Hepatocyte (in vitro differentiated cells): ENCODE measurements at regions not wholly inside any gene's neighbourhood (a gene's known extent, or its start where the extent isn't known, plus 50 kb on each side); places are given as distances from the start of the nearest gene placed in this dataset.

ENCODE experiments used
- EZH2 ChIP-seq: fragments of 200-600 bp; sonication (generic); IDR thresholded peaks from 2 replicates; pipeline ENCODE4 v1.6.1; 2016; ENCODE audit warnings: antibody characterized with exemption, mild to moderate bottlenecking, borderline replicate concordance
- TF ChIP-seq, protein P1 (sequence below): fragments of 200-600 bp; sonication (generic); IDR thresholded peaks from 2 replicates; pipeline ENCODE4 v1.5.1; 2016; ENCODE audit warnings: antibody characterized with exemption, mild to moderate bottlenecking; ENCODE audit not compliant: poor library complexity

DNA sequence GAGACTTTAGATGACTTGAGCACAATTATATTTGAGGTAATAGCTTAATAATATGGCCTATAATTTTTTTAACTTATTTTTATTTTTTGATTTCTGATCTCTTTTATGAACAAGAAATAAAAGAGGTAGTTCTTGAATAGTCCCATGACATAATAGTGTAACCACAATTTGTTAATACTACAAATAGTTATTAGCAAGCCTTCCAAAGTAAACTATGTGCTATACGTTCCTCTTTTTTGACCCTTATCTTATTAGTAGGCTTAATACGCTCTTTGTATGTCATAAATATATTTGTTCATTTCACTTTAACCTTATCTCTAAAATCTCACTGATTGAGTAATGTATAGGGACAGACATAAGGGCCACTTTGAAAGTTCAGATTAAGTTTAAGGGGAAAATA lies 78.7 kb upstream of the NR4A3 start:
- TF ChIP-seq, protein P1, sequence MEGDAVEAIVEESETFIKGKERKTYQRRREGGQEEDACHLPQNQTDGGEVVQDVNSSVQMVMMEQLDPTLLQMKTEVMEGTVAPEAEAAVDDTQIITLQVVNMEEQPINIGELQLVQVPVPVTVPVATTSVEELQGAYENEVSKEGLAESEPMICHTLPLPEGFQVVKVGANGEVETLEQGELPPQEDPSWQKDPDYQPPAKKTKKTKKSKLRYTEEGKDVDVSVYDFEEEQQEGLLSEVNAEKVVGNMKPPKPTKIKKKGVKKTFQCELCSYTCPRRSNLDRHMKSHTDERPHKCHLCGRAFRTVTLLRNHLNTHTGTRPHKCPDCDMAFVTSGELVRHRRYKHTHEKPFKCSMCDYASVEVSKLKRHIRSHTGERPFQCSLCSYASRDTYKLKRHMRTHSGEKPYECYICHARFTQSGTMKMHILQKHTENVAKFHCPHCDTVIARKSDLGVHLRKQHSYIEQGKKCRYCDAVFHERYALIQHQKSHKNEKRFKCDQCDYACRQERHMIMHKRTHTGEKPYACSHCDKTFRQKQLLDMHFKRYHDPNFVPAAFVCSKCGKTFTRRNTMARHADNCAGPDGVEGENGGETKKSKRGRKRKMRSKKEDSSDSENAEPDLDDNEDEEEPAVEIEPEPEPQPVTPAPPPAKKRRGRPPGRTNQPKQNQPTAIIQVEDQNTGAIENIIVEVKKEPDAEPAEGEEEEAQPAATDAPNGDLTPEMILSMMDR: no peak
- TF ChIP-seq EZH2: no peak
